T47D (cell line): ENCODE measurements at regions not wholly inside any gene's neighbourhood (a gene's known extent, or its start where the extent isn't known, plus 50 kb on each side); places are given as distances from the start of the nearest gene placed in this dataset.

ENCODE experiments used
- DNase-seq, 2 experiments: peaks; one replicate each; pipeline versions ENCODE4 v3.0.0 to v3.0.0-alpha.2; 2011 to 2012; ENCODE audit warnings: low read depth in 1 of 2, low spot score in 1 of 2
- JUND ChIP-seq: IDR thresholded peaks from 2 replicates; pipeline ENCODE4 v1.6.1; 2012; ENCODE audit warnings: low read depth
- in situ Hi-C: cut with HindIII; loops from 2 replicates; pipeline ENCODE4 v1.10.0; 2016; ENCODE audit warnings: low sequenced_read_pairs, low pct_unique_long_range_greater_than_20kb

DNA sequence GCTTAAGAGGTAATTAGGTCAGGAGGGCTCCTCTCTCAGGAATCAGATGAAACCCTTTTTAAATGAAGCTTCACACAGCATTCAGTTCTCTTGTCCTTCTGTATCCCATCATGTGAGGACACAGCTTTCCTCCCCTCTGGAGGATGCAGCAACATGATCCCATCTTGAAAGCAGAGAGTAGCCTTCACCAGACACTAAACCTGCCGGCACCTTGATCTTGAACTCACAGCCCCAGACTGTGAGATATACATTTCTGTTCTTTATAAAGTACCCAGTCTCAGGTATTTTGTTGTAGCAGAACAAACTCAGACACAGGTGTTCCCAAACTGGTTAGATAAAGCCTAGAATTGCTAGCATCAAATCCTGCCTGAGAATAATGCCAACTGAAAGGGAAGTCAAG lies 83.7 kb upstream of the PRICKLE2 start:
- in situ Hi-C loops, result no loop called here
- TF ChIP-seq JUND, result no peak
- no peak for DNase-seq

DNA sequence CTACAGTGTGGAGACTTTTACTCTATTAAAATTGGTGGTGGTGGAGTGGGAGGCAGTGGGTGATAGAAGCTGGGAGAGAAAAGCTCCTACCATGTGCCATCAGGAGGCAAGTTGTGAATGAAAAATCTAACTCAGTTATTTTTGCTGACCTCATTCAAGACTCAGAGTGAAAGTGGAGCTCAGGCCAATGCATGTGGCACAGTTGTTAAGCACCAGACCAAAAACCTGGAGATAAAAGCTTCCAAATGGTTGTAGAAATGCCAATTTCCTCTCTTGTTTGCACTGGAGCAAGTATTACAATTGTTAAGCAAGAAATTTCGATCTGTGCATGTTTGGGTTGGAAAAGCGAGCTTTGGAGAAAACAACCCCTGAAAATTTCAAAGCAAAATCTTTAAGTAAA lies 81.5 kb upstream of the PRICKLE2 start:
- in situ Hi-C loops, result no loop called here

DNA sequence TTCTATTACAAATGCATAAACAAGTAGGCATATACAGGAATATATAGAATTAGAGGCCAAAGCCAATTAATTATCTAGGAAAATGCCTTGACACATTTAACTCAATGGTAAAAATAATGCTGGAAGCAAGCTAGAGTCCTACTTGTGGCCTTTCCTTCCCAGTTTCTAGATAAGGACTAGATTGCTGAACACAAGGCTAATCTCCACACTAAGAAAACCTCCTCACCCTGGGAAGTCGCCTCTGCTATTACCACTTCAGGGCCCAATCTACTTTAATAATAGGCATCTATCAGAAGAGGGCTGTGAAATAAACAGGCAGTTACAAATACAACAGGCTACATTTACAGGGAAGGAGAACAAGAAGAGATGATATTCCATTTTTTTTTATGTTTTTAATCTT lies 80.5 kb upstream of the PRICKLE2 start:
- no peak for DNase-seq
- in situ Hi-C loops, result no loop called here
- TF ChIP-seq JUND, result no peak

More for the DNA sequence above, 81.5 kb upstream of the PRICKLE2 start:
- TF ChIP-seq JUND, result no peak
- DNase-seq, result no peak

DNA sequence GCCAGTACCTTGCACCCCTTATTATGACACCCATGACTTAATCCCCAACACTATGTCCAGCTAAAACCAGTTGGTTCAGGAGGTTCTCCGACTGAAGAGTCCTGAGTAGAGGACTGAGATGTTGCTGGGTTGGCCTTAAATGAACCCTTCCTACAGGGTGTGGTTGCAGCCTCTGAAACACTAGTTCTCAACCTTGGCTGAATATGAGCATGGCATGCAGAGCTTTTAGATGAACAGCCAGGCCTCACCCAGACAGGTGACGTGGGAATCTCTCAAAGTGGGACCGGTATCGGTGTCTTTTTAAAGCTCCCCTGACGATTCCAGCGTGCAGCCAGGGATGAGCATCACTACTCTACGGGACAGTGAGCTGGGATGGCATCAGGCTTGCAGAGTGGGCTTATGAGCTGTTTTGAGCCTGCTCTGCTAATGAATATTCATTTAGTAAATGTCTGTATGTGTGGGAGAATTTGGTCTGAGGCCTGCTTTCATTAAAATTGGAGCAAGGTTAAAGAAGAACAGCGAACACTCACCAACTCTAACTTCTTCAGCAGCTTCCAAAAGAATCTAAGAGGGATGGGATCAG lies 79.7 kb upstream of the PRICKLE2 start:
- TF ChIP-seq JUND, result no peak
- in situ Hi-C loops, result no loop called here
- no peak for DNase-seq

DNA sequence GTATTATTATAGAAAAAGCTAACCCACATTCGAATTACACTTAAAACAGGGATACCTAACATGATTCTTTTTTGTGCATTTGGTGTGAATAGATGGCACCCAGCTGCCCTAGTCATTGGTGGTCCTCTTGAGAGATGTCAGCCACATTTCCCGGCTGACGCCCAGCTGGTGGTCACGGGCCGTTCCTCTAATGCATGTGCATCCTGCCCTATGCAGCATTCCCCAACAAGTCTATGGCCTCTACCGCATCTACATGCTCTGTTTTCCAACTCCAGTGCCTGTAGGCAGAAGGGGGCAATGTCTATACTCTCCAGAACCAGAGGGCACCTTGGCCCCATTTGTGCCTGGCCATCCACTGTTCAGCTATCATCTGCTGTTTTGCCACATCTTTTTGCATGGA lies 78.6 kb upstream of the PRICKLE2 start:
- in situ Hi-C loops, result no loop called here
- no peak for TF ChIP-seq JUND
- DNase-seq, result no peak

DNA sequence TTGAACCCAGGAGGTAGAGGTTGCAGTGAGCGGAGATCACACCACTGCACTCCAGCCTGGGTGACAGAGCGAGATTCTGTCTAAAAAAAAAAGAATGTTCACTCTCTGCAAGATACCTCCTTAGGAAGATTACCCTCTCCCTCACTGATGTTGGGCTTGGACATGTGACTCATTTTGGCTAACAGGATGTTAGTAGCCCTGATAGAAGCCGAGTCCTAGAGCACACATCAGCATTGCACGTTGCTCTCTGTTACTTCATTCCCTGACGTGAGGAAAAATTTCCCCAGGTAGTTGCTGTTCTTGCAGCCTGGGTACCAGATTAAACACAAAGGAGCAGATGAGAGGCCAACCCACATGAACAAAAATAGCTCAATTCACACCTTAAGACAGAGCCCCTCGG lies 78.1 kb upstream of the PRICKLE2 start:
- no peak for TF ChIP-seq JUND
- in situ Hi-C loops, result no loop called here
- DNase-seq, result no peak

- TF ChIP-seq JUND, result no peak
- in situ Hi-C loops, result no loop called here
- DNase-seq, result no peak
Measured at GRCh38 chr3:64301476-64301875, 76.2 kb upstream of the PRICKLE2 start.

GRCh38 chr3:64300790-64301423 lies 75.6 kb upstream of the PRICKLE2 start:
- in situ Hi-C loops, result no loop called here
- TF ChIP-seq JUND, result no peak
- DNase-seq, result no peak

DNA sequence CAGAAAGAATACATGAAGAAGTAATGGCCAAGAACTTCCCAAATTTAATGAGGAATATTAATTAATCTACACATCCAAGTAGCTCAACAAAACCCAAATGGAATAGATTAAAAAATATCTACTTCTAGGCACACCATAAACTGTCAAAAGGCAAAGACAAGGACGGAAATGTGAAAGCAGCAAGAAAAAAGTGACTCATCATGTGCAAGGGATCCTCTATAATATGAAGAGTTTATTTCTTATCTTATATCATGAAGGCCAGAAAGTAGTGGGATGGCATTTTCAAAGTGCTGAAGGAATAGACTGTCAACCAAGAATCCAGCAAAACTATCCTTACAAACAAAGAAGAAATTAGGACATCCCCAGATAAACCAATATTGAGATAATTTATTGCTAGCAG lies 73.9 kb upstream of the PRICKLE2 start:
- DNase-seq, result no peak
- no peak for TF ChIP-seq JUND
- in situ Hi-C loops, result no loop called here

DNA sequence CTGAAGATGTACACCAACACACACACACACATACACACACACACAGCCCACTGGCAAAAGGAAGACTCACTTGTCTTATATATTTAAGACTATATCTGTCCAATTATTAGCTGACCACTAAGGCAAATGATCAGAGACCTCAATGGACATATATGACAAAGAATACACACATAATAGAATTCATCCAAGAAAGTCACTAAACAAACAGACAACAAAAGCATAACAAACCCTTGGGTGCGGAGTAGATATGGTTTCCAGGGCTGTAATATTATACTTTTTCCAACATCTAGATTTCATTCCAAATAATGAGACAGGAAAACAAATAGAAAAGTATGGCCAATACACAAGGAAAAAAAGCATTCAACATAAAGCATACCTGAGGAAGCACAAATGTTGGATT lies 72.3 kb upstream of the PRICKLE2 start:
- TF ChIP-seq JUND, result no peak
- DNase-seq, result no peak
- in situ Hi-C loops, result no loop called here

- TF ChIP-seq JUND, result no peak
Measured at GRCh38 chr3:64295594-64295993, 70.3 kb upstream of the PRICKLE2 start.

GRCh38 chr3:64294771-64295170 lies 69.5 kb upstream of the PRICKLE2 start:
- DNase-seq, result no peak
- in situ Hi-C loops, result no loop called here
- TF ChIP-seq JUND, result no peak

More at GRCh38 chr3:64295594-64295993, 70.3 kb upstream of the PRICKLE2 start:
- no peak for DNase-seq
- in situ Hi-C loops, result no loop called here

DNA sequence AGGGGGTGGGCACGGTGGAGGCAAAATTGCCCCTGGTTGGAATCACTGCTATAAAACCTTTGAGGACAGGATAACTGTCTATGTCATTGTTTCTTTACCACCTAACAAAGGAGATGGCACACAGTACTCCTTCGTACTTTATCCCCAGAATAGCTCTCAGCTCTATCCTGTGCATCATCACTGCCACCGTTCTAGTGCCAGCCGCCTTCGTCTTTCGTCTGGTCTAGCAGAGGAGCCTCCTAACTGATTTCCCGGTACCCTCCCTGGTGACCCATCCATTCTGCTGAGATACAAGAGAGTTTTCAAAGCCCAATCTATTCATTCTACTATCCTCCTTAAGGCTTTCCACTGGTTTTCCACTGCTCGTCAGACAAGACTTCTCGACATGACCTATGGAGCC lies 67.9 kb upstream of the PRICKLE2 start:
- in situ Hi-C loops, result no loop called here
- no peak for TF ChIP-seq JUND
- DNase-seq, result no peak

DNA sequence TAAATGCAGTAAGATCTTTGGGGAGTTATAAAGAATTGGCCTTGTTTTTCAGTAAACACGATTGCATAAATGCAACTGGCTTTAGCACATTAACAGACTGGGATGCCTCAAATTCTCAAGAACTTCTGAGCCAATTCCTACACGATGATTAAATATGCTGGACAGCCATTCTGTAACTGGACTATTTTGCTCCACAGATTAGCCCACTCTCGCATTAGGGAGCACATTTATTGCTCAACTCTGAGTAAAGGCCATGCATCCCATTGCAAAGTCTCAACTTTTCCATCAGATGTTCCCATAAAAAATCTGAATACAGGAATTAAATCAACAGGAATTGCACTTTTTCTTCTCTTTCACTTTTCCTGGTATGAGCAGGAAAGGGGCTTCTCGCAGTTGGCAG lies 66.7 kb upstream of the PRICKLE2 start:
- in situ Hi-C loops, result no loop called here
- no peak for TF ChIP-seq JUND
- no peak for DNase-seq
